ENCODE measurements at regions not wholly inside any gene's neighbourhood (a gene's known extent, or its start where the extent isn't known, plus 50 kb on each side); places are given as distances from the start of the nearest gene placed in this dataset.
A peak's percentile ranks its signal among the peaks of the same experiment; 100 is the strongest.

DNA sequence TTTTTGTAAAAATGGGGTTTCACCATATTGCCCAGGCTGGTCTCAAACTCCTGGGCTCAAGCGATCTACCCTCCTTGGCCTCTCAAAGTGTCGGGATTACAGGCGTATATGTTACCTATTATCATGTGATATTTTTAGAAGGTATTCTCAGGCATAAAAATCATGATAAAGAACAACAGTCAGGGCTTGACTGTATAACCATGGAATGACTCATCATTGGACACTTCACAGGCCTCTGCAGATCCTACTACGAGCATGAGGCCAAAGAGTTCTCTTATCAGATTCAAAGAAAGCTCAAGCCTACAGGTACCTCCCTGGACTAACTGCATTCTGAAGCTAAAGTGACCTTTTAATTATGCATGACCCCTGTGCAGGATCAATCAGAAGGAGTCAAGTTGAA, 91.7 kb upstream of the PRICKLE2 start:
- no peak for DNase-seq (ENCODE audit: low spot score)

- no peak for DNase-seq (ENCODE audit: low spot score)
These were observed 86.3 kb upstream of the PRICKLE2 start for GRCh38 chr3:64311424-64312061.

DNA sequence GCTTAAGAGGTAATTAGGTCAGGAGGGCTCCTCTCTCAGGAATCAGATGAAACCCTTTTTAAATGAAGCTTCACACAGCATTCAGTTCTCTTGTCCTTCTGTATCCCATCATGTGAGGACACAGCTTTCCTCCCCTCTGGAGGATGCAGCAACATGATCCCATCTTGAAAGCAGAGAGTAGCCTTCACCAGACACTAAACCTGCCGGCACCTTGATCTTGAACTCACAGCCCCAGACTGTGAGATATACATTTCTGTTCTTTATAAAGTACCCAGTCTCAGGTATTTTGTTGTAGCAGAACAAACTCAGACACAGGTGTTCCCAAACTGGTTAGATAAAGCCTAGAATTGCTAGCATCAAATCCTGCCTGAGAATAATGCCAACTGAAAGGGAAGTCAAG, 83.7 kb upstream of the PRICKLE2 start:
- no peak for DNase-seq (ENCODE audit: low spot score)

DNA sequence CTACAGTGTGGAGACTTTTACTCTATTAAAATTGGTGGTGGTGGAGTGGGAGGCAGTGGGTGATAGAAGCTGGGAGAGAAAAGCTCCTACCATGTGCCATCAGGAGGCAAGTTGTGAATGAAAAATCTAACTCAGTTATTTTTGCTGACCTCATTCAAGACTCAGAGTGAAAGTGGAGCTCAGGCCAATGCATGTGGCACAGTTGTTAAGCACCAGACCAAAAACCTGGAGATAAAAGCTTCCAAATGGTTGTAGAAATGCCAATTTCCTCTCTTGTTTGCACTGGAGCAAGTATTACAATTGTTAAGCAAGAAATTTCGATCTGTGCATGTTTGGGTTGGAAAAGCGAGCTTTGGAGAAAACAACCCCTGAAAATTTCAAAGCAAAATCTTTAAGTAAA, 81.5 kb upstream of the PRICKLE2 start:
- no peak for DNase-seq (ENCODE audit: low spot score)

- DNase-seq (ENCODE audit: low spot score) = no peak
These were observed 80.5 kb upstream of the PRICKLE2 start for GRCh38 chr3:64305731-64306130.

GRCh38 chr3:64304828-64305410, 79.7 kb upstream of the PRICKLE2 start:
- DNase-seq (ENCODE audit: low spot score) = no peak

DNA sequence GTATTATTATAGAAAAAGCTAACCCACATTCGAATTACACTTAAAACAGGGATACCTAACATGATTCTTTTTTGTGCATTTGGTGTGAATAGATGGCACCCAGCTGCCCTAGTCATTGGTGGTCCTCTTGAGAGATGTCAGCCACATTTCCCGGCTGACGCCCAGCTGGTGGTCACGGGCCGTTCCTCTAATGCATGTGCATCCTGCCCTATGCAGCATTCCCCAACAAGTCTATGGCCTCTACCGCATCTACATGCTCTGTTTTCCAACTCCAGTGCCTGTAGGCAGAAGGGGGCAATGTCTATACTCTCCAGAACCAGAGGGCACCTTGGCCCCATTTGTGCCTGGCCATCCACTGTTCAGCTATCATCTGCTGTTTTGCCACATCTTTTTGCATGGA, 78.6 kb upstream of the PRICKLE2 start:
- no peak for DNase-seq (ENCODE audit: low spot score)

DNA sequence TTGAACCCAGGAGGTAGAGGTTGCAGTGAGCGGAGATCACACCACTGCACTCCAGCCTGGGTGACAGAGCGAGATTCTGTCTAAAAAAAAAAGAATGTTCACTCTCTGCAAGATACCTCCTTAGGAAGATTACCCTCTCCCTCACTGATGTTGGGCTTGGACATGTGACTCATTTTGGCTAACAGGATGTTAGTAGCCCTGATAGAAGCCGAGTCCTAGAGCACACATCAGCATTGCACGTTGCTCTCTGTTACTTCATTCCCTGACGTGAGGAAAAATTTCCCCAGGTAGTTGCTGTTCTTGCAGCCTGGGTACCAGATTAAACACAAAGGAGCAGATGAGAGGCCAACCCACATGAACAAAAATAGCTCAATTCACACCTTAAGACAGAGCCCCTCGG, 78.1 kb upstream of the PRICKLE2 start:
- DNase-seq (ENCODE audit: low spot score) = no peak

- DNase-seq (ENCODE audit: low spot score) = no peak
These were observed 76.2 kb upstream of the PRICKLE2 start for GRCh38 chr3:64301476-64301875.

GRCh38 chr3:64300790-64301423, 75.6 kb upstream of the PRICKLE2 start:
- DNase-seq (ENCODE audit: low spot score) = no peak

DNA sequence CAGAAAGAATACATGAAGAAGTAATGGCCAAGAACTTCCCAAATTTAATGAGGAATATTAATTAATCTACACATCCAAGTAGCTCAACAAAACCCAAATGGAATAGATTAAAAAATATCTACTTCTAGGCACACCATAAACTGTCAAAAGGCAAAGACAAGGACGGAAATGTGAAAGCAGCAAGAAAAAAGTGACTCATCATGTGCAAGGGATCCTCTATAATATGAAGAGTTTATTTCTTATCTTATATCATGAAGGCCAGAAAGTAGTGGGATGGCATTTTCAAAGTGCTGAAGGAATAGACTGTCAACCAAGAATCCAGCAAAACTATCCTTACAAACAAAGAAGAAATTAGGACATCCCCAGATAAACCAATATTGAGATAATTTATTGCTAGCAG, 73.9 kb upstream of the PRICKLE2 start:
- no peak for DNase-seq (ENCODE audit: low spot score)

- DNase-seq (ENCODE audit: low spot score) = no peak
These were observed 72.3 kb upstream of the PRICKLE2 start for GRCh38 chr3:64297563-64297962.

- peak; percentile 74 for DNase-seq (ENCODE audit: low spot score)
These were observed 70.3 kb upstream of the PRICKLE2 start for GRCh38 chr3:64295594-64295993.

GRCh38 chr3:64294771-64295170, 69.5 kb upstream of the PRICKLE2 start:
- no peak for DNase-seq (ENCODE audit: low spot score)

DNA sequence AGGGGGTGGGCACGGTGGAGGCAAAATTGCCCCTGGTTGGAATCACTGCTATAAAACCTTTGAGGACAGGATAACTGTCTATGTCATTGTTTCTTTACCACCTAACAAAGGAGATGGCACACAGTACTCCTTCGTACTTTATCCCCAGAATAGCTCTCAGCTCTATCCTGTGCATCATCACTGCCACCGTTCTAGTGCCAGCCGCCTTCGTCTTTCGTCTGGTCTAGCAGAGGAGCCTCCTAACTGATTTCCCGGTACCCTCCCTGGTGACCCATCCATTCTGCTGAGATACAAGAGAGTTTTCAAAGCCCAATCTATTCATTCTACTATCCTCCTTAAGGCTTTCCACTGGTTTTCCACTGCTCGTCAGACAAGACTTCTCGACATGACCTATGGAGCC, 67.9 kb upstream of the PRICKLE2 start:
- DNase-seq (ENCODE audit: low spot score) = no peak

DNA sequence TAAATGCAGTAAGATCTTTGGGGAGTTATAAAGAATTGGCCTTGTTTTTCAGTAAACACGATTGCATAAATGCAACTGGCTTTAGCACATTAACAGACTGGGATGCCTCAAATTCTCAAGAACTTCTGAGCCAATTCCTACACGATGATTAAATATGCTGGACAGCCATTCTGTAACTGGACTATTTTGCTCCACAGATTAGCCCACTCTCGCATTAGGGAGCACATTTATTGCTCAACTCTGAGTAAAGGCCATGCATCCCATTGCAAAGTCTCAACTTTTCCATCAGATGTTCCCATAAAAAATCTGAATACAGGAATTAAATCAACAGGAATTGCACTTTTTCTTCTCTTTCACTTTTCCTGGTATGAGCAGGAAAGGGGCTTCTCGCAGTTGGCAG, 66.7 kb upstream of the PRICKLE2 start:
- DNase-seq (ENCODE audit: low spot score) = peak; percentile 22

DNA sequence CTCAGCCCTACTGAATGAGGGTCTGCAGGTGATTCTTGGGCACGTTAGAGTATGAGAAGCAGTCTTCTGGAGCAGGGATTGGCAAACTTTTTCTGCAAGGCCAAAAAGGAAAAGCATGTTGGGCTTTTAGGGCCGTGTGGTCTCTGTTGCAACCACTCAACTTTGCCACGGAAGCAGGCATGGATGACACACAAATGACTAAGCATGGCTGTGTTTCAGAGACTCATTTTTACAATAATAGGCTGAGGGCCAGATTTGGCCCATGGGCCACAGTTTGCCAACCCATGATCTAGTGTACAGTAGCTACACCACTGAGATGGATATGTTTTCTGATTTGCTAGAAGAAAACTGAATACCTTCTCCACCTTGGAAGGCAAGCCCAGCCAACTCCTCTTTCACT, 66.1 kb upstream of the PRICKLE2 start:
- DNase-seq (ENCODE audit: low spot score) = peak; percentile 68

- no peak for DNase-seq (ENCODE audit: low spot score)
These were observed 65.6 kb upstream of the PRICKLE2 start for GRCh38 chr3:64290864-64291263.

DNA sequence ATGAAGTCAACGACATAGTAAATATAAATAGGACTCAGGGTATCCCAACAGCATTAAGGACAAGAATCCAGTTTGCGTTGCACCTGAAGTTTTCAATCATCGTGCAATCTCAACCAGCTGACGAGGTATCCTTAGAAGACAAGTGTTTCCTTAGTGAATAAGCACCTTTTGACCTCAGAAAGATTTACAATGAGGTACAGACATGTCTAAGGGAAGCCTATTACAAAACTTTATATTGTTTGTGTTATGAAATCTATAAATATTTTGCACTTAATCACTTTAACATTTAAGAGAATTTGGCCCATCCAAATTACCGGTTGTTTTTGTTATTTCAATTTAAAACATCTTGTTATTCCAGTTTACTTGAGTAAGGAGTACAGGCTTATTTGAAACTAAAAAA, 64.9 kb upstream of the PRICKLE2 start:
- DNase-seq (ENCODE audit: low spot score) = no peak

DNA sequence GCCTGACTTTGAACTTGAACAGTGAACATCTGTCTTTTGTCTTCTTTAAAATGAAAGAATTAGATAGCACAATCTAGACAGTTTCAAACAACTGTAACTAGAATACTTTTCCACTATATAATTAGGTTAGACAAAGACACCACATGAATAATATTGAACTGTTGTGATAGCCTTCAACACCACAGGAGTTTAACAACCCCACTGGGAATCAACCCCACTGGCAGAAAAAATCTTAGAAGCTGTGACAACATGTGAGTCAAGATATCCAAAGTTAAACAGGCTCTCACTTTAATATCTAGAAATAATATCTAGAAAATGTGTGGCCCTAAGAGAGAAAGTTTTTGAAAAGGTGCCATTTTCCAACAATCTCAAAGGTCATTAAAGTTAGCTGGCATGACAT, 64.4 kb upstream of the PRICKLE2 start:
- no peak for DNase-seq (ENCODE audit: low spot score)

- DNase-seq (ENCODE audit: low spot score) = no peak
These were observed 53.4 kb upstream of the PRICKLE2 start for GRCh38 chr3:64278625-64279024.

DNA sequence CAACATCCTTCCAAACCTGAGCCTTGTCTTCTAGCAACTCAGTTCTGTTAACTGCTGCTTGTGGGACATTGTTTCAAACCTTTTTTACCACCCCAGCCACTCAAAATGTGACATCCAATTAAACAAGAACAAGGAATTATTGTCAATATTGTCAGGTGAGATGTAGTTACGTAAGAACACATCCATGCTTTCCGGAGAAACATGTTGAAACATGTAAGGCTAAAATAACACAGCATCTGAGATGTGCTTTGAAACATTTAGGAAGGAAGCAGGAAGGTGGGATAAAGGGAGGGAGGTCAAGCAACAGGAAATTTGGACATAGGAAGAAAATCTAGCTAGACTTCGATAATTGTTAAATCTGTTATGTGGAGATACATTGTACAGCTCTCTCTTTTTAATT, 50.9 kb upstream of the PRICKLE2 start:
- DNase-seq (ENCODE audit: low spot score) = no peak

Measured in AG08396 (cell line).